ENCODE measurements at regions not wholly inside any gene's neighbourhood (a gene's known extent, or its start where the extent isn't known, plus 50 kb on each side); places are given as distances from the start of the nearest gene placed in this dataset.

GRCh38 chr2:185942855-185943254, 204.3 kb downstream of the FSIP2 start:
- ATAC-seq: no peak
- Histone ChIP-seq H3K4me3 (ENCODE audit: low read depth in 2 of 2, low read length in 2 of 2) (no peak overlapping the region), H3K9me3 (ENCODE audit: control insufficient read depth, insufficient read depth, low read depth, low read length) (peaks cover 10% of the 10 kb centered on the region), H3K4me1 (ENCODE audit: control insufficient read depth, insufficient read depth, low read length) (no peaks in the 10 kb centered on the region), H3K27ac (ENCODE audit: low read length) (no peak overlapping the region), H3K27me3 (ENCODE audit: control insufficient read depth, insufficient read depth, low read length) (no peaks in the 10 kb centered on the region), H3K36me3 (ENCODE audit: control insufficient read depth, insufficient read depth, low read length) (no peaks in the 10 kb centered on the region)
- in situ Hi-C loops (cut with HindIII; ENCODE audit: low pct_unique_long_range_greater_than_20kb, low sequenced_read_pairs) (no loop called here), intact Hi-C loops (cut with micrococcal nuclease; ENCODE audit: unreplicated experiment) (no loop called here)
- ChIA-PET POLR2A (no interaction called here), CTCF (no interaction called here)
- no peak for DNase-seq (ENCODE audit: low read depth, low spot score)
- no TSS peak for BruUV-seq (replicated peaks)
- TF ChIP-seq SIN3A (IDR thresholded peaks at IDR 0.05; ENCODE audit: borderline replicate concordance, insufficient read depth, low read depth, low read length): no peak
- no peak for TF ChIP-seq REST (IDR thresholded peaks at IDR 0.05; ENCODE audit: insufficient read depth in 1 of 2, low read depth in 2 of 2, low read length in 1 of 2)
- no peak for TF ChIP-seq CTCF (IDR thresholded peaks at IDR 0.05)
- TF ChIP-seq TCF7L2 (IDR thresholded peaks at IDR 0.05; ENCODE audit: low read depth, low read length): no peak
- no peak for TF ChIP-seq POLR2AphosphoS5 (IDR thresholded peaks at IDR 0.05; ENCODE audit: low read depth, low read length)

DNA sequence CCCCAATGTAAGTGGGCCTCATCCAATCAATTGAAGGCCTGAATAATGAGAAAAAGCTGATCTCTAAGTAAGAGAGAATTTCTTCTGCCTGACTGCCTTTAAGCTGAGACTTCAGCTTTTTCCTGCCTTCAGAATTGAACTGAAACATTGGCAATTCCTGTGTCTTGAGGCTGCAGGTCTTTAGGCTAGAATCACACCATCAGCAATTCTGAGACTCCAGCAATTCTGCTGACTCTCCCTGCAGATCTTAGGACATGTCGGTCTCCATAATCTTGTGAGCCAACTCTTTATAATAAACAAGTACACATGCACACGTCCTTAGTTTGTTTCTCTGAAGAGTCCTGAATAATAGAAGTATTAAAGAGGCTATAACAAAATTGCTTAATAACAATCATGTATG, 209.1 kb downstream of the FSIP2 start:
- TF ChIP-seq REST (IDR thresholded peaks at IDR 0.05; ENCODE audit: insufficient read depth in 1 of 2, low read depth in 2 of 2, low read length in 1 of 2) (no peak), TCF7L2 (IDR thresholded peaks at IDR 0.05; ENCODE audit: low read depth, low read length) (no peak), SIN3A (IDR thresholded peaks at IDR 0.05; ENCODE audit: borderline replicate concordance, insufficient read depth, low read depth, low read length) (no peak), POLR2AphosphoS5 (IDR thresholded peaks at IDR 0.05; ENCODE audit: low read depth, low read length) (no peak), CTCF (IDR thresholded peaks at IDR 0.05) (no peak)
- DNase-seq (ENCODE audit: low read depth, low spot score) (no peak), ATAC-seq (no peak)
- in situ Hi-C loops (cut with HindIII; ENCODE audit: low pct_unique_long_range_greater_than_20kb, low sequenced_read_pairs): no loop called here
- no peak overlapping the region for H3K4me3 ChIP-seq (ENCODE audit: low read depth in 2 of 2, low read length in 2 of 2)
- H3K27ac ChIP-seq (ENCODE audit: low read length): no peak overlapping the region
- intact Hi-C loops (cut with micrococcal nuclease; ENCODE audit: unreplicated experiment): no loop called here
- H3K9me3 ChIP-seq (ENCODE audit: control insufficient read depth, insufficient read depth, low read depth, low read length): peaks cover 2% of the 10 kb centered on the region; the same call in 1 of the 2 replicates
- ChIA-PET POLR2A (no interaction called here), CTCF (no interaction called here)
- no peaks in the 10 kb centered on the region for H3K27me3 ChIP-seq (ENCODE audit: control insufficient read depth, insufficient read depth, low read length)
- no TSS peak for BruUV-seq (replicated peaks)
- no peaks in the 10 kb centered on the region for H3K36me3 ChIP-seq (ENCODE audit: control insufficient read depth, insufficient read depth, low read length)
- no peaks in the 10 kb centered on the region for H3K4me1 ChIP-seq (ENCODE audit: control insufficient read depth, insufficient read depth, low read length)

Data from Panc1 (cell line).